HG02759 (cell line): ENCODE measurements at regions not wholly inside any gene's neighbourhood (a gene's known extent, or its start where the extent isn't known, plus 50 kb on each side); places are given as distances from the start of the nearest gene placed in this dataset.
"Not testable (repeated sequence)": the region's sequence is repeated elsewhere in the genome, so short reads cannot be mapped to it uniquely, and the experiment has no call there.

Experiments
- ATAC-seq: cut with Tn5 transposase; IDR thresholded peaks from one replicate; pipeline ENCODE4 v1.9.1; 2021; ENCODE audit warnings: mild to moderate bottlenecking, moderate library complexity; ENCODE audit not compliant: unreplicated experiment

DNA sequence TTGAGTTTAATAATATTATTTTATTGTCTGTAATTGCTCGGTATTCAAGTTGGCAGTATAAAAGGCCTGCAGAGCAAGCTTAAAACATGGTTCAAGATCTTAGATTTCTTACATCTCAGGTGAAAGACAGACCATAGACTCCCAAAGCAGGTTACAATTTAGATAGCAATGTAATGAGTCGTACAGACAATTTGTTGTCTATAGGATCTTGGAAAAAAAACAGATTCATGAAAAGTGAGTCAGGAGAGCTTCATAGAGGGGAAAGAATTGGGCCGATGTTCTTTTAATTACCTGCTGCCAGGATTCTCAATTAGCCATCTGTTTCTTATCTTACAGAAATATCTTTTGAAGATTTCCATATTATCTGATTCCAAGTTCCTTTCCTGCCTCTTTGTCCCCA lies 111.5 kb upstream of the IKBKE start:
- ATAC-seq: not testable (repeated sequence)

- not testable (repeated sequence) for ATAC-seq
Measured at GRCh38 chr1:206359377-206359776, 110.9 kb upstream of the IKBKE start.

DNA sequence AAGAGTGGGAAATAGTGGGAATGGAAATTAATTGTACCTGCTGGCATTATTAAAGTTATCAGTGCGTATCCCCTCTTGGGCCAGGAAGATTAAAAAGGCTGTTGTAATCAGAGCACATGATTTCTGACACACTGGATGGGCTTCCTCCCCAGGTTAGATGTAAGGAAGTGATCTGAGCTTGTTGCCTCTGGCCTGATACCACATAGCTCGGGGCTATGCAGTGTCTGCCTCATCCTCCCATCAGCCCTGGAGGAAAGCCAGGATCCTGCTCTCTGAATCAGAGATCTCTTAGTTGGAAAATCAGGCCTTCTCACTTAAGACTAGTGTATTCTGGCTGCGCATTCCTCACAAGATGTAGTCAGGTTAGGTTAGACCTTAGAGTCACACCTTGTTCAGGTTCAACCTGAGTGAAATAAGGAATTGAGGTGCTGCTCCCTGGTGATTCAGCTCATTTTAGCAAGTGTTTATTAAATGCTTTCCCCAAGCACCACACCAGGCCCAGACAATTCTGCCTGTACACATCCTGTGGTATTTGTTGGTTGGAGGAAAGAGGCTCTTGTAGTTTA lies 108.2 kb upstream of the IKBKE start:
- not testable (repeated sequence) for ATAC-seq

DNA sequence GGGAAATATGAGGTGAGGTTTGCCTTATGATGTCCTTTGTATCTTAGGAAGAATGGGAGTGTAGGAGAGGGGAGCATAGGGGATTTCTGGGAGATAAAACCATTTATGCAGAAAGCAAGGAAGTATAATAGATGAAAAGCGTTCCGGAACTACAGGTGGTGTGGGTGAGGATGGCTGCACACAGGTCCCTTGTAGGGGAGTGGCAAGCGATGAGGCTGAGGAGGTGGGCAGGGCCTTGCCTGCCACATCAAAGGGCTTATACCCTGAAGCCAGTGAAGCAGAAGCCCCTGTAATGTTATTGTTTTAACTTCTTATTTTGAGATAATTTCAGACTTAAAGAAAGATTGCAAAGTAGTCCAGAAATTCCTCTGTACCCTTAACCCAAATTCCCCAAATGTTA lies 107.3 kb upstream of the IKBKE start:
- not testable (repeated sequence) for ATAC-seq

- not testable (repeated sequence) for ATAC-seq
Measured at GRCh38 chr1:206365271-206365670, 105.0 kb upstream of the IKBKE start.

DNA sequence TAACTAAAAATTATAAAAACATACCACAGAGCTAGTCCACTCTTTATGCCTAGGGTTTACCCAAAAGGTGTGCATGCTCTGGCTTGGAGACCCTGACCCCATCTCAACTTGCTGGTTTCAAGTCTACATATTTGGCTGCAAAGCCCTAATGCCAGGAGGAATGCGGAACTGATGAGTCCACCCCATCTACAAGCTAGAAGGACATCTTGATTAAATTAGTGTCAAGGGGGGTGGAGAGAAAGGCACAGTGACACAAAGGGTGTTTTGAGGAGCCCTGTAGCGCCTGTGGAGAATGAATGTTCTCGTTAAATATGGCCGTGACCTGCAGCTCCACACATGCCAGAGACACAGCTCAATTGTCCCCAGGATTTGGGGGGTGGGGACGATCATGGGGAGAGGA lies 104.1 kb upstream of the IKBKE start:
- ATAC-seq: not testable (repeated sequence)

- not testable (repeated sequence) for ATAC-seq
Measured at GRCh38 chr1:206366772-206367171, 103.5 kb upstream of the IKBKE start.

DNA sequence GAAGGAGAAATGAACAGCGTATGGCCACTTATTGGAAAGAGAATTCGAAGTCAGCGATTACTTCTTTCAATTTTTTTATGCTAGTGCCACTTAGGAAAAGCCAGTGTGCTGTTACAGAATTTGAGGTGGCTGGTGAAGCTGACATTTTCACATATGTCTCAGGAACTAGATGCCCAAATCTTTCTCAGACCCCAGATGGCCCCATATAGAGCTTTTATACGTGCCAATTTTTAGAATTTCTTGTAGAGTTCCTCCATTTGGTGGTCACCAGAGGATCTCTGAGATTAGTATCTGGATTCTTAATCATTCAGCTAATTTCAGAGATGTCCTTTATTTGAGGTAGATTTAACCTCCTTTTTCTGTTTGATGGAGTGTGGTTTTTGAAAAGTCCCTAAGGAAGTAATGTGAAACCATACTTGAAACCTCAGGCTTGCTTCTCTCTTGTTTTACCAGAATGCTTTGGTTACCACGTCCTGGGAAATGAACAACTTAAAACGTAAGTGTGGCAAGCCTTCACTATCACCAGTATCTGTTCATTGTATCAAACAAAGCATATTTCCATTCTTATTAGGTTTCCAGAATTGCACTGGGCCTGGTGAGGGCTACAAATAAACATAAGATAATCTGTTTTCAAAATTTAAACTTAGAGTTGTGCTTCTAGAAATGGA lies 102.2 kb upstream of the IKBKE start:
- not testable (repeated sequence) for ATAC-seq

GRCh38 chr1:206374725-206375124 lies 95.6 kb upstream of the IKBKE start:
- ATAC-seq: not testable (repeated sequence)

DNA sequence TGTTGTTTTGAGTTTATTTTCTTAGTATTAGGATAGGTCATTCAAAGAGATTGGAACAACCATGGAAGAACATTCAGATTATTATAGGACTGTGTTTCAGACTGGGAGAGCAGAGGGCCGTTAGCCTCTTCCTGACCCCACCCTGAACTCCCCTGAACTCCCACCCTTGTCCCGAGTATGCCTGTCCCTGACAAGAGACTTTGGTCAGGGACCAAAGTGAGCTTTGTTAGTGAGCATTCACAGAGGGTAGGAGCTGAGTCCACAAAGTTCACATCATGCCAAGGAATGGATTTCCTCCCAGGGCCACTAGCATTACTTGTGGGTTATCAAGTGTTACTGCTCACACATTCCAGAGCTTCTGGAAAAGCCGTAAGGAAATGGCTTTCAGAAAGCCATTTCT lies 94.7 kb upstream of the IKBKE start:
- ATAC-seq: not testable (repeated sequence)

DNA sequence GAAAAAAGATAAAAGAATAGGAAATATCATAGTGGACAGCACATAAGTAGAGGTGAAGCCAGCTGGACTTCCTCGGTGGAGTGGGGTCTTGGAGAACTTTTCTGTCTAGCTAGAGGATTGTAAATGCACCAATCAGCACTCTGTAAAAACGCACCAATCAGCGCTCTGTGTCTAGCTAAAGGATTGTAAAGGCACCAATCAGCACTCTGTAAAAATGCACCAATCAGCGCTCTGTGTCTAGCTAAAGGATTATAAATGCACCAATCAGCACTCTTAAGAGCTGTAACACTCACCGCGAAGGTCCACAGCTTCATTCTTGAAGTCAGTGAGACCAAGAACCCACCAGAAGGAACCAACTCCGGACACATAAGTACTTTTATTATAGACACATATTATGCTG lies 91.8 kb upstream of the IKBKE start:
- not testable (repeated sequence) for ATAC-seq

GRCh38 chr1:206379245-206379644 lies 91.0 kb upstream of the IKBKE start:
- ATAC-seq: not testable (repeated sequence)

DNA sequence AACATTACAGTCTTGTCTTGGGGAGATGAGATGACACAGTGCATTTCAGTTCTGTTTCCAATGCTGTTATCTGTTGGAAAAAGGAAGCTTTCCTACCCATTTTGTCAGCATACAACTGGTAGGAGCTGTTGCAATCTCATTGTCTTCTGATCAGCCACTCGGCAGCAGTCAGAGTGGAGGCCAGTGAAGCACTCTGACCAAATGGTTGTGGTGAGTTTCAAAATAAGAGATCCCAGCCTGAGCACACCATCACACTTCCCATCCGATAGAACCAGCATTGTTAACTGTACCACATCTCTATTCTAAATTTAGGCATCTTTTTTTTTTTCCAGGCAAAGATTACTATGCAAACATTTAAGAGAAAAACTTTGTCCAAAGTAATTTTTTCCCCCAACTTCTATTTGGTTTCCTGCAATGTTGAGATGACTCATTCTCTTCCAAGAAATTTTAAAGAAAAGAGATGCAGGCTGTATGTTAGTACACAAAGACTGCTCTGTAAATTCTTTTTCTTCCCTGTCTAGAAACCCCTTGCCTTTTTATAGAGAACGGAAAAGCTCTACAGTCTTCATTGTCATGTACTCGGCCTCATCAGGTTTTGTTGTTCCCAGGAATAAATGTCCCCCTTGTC lies 90.0 kb upstream of the IKBKE start:
- not testable (repeated sequence) for ATAC-seq

- not testable (repeated sequence) for ATAC-seq
Measured at GRCh38 chr1:206380791-206381610, 89.3 kb upstream of the IKBKE start.

DNA sequence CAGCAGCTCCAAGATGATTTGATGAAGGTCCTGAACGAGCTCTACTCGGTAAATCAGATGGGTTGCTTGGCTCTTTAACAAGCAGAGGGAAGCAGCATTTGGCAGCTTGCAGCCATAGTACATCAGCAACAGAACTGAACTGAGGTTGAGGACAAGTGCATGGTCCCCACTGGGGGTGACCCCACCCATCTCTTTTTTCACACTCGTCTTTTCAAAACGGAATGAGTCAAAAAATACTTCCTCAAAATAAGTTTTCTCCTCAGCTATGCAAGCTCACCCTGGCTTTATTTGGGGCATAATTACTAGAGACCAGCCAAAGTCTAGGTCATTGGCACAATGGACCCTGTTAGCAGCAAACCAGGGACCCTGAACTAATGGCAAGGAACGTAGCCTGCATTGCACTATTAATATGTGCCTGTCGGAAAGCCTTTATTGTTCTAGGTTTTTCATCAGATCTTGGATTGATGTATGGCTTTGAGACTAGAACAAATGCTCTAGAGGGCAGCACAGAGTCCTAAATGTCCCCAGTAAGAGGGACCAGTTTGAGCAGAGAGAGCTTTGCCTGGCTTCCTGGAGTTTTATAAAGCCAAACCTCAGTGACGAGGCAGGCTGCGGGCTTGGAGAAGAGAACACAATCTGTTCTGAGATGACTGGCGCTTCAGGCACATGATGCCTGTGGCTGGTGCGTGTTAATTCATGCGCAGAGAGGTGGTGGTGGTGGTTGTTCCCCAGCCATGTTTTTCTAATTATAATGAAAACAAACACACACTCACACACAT lies 86.1 kb upstream of the IKBKE start:
- ATAC-seq: not testable (repeated sequence)

DNA sequence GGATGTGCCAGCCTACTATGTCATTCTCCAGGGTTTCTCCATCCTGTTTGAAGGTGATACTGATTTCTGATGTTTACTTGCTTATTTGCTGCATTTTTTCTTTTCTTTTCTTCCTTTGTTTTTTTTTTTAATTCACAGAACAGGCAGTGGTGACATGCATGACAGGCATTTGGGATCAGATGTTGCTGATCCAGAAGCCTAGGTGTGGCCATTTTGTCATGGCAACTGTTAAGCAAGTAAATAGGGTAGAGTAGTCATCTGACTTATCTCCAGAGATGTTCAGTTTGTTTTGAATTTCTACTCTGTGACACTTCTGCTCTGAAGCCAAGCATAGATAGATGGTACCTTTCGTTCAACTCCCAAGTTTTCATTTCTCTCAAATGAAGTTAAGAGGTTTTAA lies 85.4 kb upstream of the IKBKE start:
- ATAC-seq: not testable (repeated sequence)

GRCh38 chr1:206387631-206388030 lies 82.6 kb upstream of the IKBKE start:
- ATAC-seq: not testable (repeated sequence)

- not testable (repeated sequence) for ATAC-seq
Measured at GRCh38 chr1:206391903-206392302, 78.4 kb upstream of the IKBKE start.

DNA sequence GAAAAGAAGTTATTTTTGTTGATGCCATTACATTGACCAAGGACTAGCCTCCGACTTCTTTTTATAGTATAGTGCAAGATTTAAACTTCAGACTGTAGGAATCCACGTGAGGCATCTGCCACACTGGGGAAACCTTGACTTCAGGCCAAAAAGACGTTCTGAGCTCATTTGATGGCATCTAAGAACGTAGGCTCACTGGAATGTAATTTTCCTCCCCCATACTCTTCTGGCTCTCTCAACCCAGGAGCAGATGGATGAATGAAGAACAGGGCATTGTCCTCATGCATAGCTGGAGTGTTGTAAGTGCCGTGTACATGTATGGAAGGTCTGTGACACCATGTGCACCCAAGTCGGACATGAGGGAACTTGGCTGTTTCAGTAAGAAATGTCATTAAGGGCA lies 72.8 kb upstream of the IKBKE start:
- not testable (repeated sequence) for ATAC-seq

DNA sequence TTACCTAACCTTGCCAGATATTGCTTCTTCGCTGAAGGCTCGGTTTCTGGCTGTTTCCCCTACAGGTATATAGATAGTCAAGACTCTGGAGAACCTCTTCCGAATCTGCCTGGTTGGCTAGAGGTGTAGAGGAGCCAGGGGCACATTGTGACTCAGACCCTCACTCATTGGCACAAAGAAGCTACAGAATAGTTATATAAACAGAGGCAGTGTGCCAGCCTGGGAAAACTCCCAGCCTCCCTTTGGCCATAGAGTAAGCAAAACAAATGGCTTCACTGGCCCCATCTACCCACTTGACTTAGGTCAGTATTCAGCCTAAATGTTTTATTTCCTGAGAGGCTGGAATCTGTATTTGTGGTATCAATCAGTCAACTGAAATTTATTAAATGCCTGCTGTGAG lies 72.0 kb upstream of the IKBKE start:
- ATAC-seq: not testable (repeated sequence)
